Kidney (tissue), 13 donors: ENCODE measurements at regions not wholly inside any gene's neighbourhood (a gene's known extent, or its start where the extent isn't known, plus 50 kb on each side); places are given as distances from the start of the nearest gene placed in this dataset.

Source experiments
- DNase-seq, 5 donors: peaks; one replicate each; pipeline ENCODE4 v3.0.0-alpha.2; 2013 to 2020
- FAIRE-seq: peaks from 2 replicates; lab custom pipeline; 2012; peaks lifted over from hg19 to GRCh38; lab: Jason Lieb, UNC
- H3K27ac ChIP-seq, 2 donors: one replicate each; pipeline ENCODE4 v1.7.0; 2013; ENCODE audit warnings: low read depth in 2 of 2, low read length in 2 of 2, inconsistent platforms in 1 of 2
- H3K27me3 ChIP-seq: one replicate; pipeline ENCODE4 v1.7.1; 2013; ENCODE audit warnings: low read length, inconsistent platforms; ENCODE audit not compliant: control insufficient read depth, insufficient read depth
- H3K36me3 ChIP-seq, 3 donors: one replicate each; pipeline versions ENCODE4 v1.7.0 to v1.7.1; 2013; ENCODE audit warnings: low read length in 3 of 3, control low read depth in 1 of 3, inconsistent platforms in 1 of 3; ENCODE audit not compliant: insufficient read depth in 3 of 3, control insufficient read depth in 2 of 3
- H3K4me1 ChIP-seq, 3 donors: one replicate each; pipeline versions ENCODE4 v1.7.0 to v1.7.1; 2013; ENCODE audit warnings: low read length in 3 of 3, inconsistent platforms in 1 of 3, low read depth in 1 of 3; ENCODE audit not compliant: control insufficient read depth in 2 of 3, insufficient read depth in 2 of 3
- H3K4me3 ChIP-seq, 3 donors: one replicate each; pipeline versions ENCODE4 v1.7.0 to v1.8.1; 2013; ENCODE audit warnings: low read length in 3 of 3, control low read depth in 1 of 3, inconsistent platforms in 1 of 3
- H3K9ac ChIP-seq, 3 donors: one replicate each; pipeline versions ENCODE4 v1.7.0 to v1.7.1; 2013; ENCODE audit warnings: low read length in 3 of 3, control low read depth in 1 of 3, inconsistent platforms in 1 of 3
- H3K9me3 ChIP-seq, 3 donors: one replicate each; pipeline versions ENCODE4 v1.7.0 to v1.7.1; 2013; ENCODE audit warnings: low read length in 3 of 3, control low read depth in 1 of 3, inconsistent platforms in 1 of 3; ENCODE audit not compliant: control insufficient read depth in 2 of 3, insufficient read depth in 1 of 3
- intact Hi-C: fragments of 100-400 bp; cut with DNase I; formaldehyde crosslinking; loops from one replicate; pipeline ENCODE4 v1.11.1; 2022
- TF ChIP-seq, protein P1 (sequence below): IDR thresholded peaks from 3 replicates; pipeline ENCODE4 v1.5.1; 2012; ENCODE audit warnings: mild to moderate bottlenecking, moderate library complexity, borderline replicate concordance; ENCODE audit not compliant: insufficient read depth; ENCODE audit errors: extremely low read depth
- donor health status: control.
- donor health status: control.
- donor health status: control.
- donor health status: control.
- donor health status: control.
- donor health status: DM: yes; HTN: yes; CAD: no.
- donor health status: Normal renal cell carcinoma (clear cell type).

DNA sequence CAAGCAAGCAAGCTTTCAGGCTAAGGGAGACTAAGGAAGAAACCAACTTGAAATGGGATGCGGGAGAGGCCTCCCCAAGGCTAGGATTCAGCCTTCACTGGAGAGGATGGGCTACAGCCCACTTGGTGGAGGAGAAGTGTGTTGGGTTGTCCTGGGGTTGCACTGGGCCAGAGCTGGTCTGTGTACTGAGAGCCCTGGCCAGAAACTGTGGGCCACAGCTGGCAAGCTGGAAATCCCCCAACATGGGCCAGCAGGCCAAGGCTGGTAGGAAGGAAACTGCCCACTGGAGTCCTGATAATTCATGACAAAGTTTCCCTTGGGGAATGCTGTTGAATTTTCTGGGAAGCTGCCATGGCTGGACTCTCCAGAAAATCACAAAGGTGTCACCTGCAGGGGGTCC, 188.0 kb upstream of the S100G start:
- Histone ChIP-seq H3K36me3 (no peaks in the 10 kb centered on the region), H3K4me1 (no peaks in the 10 kb centered on the region), H3K9me3 (no peaks in the 10 kb centered on the region), H3K27me3 (no peaks in the 10 kb centered on the region), H3K4me3 (no peak overlapping the region), H3K9ac (no peak overlapping the region), H3K27ac (no peak overlapping the region)
- FAIRE-seq (no peak), DNase-seq (no peak)
- intact Hi-C loops = no loop called here
- TF ChIP-seq, protein P1, sequence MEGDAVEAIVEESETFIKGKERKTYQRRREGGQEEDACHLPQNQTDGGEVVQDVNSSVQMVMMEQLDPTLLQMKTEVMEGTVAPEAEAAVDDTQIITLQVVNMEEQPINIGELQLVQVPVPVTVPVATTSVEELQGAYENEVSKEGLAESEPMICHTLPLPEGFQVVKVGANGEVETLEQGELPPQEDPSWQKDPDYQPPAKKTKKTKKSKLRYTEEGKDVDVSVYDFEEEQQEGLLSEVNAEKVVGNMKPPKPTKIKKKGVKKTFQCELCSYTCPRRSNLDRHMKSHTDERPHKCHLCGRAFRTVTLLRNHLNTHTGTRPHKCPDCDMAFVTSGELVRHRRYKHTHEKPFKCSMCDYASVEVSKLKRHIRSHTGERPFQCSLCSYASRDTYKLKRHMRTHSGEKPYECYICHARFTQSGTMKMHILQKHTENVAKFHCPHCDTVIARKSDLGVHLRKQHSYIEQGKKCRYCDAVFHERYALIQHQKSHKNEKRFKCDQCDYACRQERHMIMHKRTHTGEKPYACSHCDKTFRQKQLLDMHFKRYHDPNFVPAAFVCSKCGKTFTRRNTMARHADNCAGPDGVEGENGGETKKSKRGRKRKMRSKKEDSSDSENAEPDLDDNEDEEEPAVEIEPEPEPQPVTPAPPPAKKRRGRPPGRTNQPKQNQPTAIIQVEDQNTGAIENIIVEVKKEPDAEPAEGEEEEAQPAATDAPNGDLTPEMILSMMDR = no peak

DNA sequence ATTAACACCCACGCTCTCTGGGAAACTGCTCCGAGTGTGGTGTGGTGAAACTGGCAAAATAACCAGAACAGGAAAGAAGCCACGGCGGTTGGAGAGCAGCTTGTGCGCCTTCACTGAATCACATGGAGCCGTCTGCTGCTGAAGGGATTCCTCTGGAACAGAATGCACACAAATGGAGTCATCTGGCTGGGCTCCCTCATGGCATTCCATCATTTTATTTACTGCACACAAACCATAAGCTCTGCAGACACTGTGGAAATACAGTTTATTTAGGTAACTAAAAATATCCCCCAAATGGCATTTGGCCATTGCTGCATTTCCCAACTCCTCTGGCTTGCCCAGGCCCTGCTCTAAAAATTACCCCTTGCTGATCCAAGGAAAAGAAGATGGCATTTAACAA, 187.0 kb upstream of the S100G start:
- intact Hi-C loops = no loop called here
- Histone ChIP-seq H3K4me1 (no peaks in the 10 kb centered on the region), H3K36me3 (no peaks in the 10 kb centered on the region), H3K9me3 (no peaks in the 10 kb centered on the region), H3K9ac (no peak overlapping the region), H3K27ac (no peak overlapping the region), H3K4me3 (no peak overlapping the region), H3K27me3 (no peaks in the 10 kb centered on the region)
- DNase-seq (peak in 2 of 5 donors; percentile 3 to 51), FAIRE-seq (no peak)
- TF ChIP-seq, protein P1 = no peak

DNA sequence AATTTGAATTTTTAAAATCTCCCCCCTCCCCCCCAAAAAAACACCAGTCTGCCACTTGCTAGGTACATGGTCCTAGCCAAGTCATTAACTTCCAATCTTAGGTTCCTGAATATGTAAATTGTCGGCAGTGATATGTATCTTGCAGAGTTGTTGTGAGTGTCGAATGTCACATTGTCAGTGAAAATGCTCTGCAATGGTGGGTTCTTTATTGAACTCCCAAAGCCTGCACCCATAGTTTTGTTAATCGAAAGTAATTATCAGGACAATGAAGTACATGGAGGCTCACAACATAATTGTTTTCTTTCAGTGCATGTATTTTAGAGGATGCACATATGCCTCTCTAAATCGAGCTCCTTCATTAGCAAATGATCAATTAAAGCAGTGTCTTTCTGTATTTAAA, 185.6 kb upstream of the S100G start:
- Histone ChIP-seq H3K9me3 (no peaks in the 10 kb centered on the region), H3K36me3 (no peaks in the 10 kb centered on the region), H3K9ac (no peak overlapping the region), H3K4me3 (no peak overlapping the region), H3K27me3 (no peaks in the 10 kb centered on the region), H3K4me1 (no peaks in the 10 kb centered on the region), H3K27ac (no peak overlapping the region)
- FAIRE-seq = no peak
- DNase-seq = no peak
- intact Hi-C loops = no loop called here
- TF ChIP-seq, protein P1 = no peak

DNA sequence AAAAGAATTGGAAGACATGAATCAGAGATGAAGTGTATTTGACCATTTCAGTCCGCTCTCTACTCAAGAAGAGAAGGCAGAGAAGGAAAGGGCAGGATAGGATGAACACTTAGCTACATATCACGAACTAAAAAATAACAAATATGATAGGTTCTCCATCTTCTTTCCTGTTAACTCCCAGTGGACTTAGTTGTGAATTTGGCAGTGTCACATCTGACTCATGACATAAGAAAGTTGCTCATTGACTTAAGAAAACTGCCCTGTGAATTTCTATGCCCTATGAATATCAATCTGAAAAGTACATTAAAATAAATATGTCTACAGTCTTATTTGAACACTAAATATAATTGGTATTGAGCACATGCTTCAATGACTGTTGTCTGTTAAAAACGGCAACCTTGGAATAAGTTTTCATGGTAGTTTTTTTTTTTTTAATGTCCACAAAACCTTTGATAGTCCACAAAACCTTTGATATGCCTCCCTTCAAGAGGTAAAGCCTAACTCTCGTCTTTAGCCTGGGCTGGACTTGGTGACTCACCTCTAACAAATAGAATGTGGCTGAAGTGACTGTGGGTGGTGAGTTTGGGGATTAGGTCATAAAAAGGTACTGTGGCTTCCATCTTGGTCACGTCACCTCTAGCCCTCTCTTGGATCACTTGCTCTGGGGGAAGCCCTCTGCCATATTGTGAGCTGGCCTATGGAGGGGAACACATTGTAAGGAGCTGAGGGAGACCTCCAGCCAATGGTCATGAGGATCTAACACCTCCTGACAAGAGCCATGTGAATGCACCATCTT, 184.7 kb upstream of the S100G start:
- H3K36me3 ChIP-seq = no peaks in the 10 kb centered on the region
- no peak for FAIRE-seq
- no peaks in the 10 kb centered on the region for H3K27me3 ChIP-seq
- TF ChIP-seq, protein P1 = no peak
- H3K4me1 ChIP-seq = no peaks in the 10 kb centered on the region
- intact Hi-C loops = no loop called here
- no peak for DNase-seq
- no peaks in the 10 kb centered on the region for H3K9me3 ChIP-seq
- no peak overlapping the region for H3K27ac ChIP-seq
- H3K9ac ChIP-seq = no peak overlapping the region
- H3K4me3 ChIP-seq = no peak overlapping the region
